ENCODE measurements at regions not wholly inside any gene's neighbourhood (a gene's known extent, or its start where the extent isn't known, plus 50 kb on each side); places are given as distances from the start of the nearest gene placed in this dataset.

GRCh38 chr12:73445658-73446324 lies 1091.8 kb upstream of the ATXN7L3B start:
- H3K27me3 ChIP-seq (ENCODE audit: insufficient read depth) = no peaks in the 10 kb centered on the region
- ATAC-seq (no peak), DNase-seq (ENCODE audit: low spot score) (no peak)
- TF ChIP-seq ETS1 (IDR thresholded peaks at IDR 0.05) = no peak
- TF ChIP-seq, protein P1, sequence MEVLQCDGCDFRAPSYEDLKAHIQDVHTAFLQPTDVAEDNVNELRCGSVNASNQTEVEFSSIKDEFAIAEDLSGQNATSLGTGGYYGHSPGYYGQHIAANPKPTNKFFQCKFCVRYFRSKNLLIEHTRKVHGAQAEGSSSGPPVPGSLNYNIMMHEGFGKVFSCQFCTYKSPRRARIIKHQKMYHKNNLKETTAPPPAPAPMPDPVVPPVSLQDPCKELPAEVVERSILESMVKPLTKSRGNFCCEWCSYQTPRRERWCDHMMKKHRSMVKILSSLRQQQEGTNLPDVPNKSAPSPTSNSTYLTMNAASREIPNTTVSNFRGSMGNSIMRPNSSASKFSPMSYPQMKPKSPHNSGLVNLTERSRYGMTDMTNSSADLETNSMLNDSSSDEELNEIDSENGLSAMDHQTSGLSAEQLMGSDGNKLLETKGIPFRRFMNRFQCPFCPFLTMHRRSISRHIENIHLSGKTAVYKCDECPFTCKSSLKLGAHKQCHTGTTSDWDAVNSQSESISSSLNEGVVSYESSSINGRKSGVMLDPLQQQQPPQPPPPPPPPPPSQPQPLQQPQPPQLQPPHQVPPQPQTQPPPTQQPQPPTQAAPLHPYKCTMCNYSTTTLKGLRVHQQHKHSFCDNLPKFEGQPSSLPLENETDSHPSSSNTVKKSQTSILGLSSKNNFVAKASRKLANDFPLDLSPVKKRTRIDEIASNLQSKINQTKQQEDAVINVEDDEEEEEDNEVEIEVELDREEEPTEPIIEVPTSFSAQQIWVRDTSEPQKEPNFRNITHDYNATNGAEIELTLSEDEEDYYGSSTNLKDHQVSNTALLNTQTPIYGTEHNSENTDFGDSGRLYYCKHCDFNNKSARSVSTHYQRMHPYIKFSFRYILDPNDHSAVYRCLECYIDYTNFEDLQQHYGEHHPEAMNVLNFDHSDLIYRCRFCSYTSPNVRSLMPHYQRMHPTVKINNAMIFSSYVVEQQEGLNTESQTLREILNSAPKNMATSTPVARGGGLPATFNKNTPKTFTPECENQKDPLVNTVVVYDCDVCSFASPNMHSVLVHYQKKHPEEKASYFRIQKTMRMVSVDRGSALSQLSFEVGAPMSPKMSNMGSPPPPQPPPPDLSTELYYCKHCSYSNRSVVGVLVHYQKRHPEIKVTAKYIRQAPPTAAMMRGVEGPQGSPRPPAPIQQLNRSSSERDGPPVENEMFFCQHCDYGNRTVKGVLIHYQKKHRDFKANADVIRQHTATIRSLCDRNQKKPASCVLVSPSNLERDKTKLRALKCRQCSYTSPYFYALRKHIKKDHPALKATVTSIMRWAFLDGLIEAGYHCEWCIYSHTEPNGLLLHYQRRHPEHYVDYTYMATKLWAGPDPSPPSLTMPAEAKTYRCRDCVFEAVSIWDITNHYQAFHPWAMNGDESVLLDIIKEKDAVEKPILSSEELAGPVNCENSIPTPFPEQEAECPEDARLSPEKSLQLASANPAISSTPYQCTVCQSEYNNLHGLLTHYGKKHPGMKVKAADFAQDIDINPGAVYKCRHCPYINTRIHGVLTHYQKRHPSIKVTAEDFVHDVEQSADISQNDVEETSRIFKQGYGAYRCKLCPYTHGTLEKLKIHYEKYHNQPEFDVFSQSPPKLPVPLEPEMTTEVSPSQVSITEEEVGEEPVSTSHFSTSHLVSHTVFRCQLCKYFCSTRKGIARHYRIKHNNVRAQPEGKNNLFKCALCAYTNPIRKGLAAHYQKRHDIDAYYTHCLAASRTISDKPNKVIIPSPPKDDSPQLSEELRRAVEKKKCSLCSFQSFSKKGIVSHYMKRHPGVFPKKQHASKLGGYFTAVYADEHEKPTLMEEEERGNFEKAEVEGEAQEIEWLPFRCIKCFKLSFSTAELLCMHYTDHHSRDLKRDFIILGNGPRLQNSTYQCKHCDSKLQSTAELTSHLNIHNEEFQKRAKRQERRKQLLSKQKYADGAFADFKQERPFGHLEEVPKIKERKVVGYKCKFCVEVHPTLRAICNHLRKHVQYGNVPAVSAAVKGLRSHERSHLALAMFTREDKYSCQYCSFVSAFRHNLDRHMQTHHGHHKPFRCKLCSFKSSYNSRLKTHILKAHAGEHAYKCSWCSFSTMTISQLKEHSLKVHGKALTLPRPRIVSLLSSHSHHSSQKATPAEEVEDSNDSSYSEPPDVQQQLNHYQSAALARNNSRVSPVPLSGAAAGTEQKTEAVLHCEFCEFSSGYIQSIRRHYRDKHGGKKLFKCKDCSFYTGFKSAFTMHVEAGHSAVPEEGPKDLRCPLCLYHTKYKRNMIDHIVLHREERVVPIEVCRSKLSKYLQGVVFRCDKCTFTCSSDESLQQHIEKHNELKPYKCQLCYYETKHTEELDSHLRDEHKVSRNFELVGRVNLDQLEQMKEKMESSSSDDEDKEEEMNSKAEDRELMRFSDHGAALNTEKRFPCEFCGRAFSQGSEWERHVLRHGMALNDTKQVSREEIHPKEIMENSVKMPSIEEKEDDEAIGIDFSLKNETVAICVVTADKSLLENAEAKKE (CRISPR knock-in tag; IDR thresholded peaks at IDR 0.05) = no peak
- TF ChIP-seq NANOG (IDR thresholded peaks at IDR 0.05; ENCODE audit: borderline replicate concordance) = no peak
- TF ChIP-seq JUNB (IDR thresholded peaks at IDR 0.05; ENCODE audit: unreplicated experiment) = no peak
- TF ChIP-seq, protein P2, sequence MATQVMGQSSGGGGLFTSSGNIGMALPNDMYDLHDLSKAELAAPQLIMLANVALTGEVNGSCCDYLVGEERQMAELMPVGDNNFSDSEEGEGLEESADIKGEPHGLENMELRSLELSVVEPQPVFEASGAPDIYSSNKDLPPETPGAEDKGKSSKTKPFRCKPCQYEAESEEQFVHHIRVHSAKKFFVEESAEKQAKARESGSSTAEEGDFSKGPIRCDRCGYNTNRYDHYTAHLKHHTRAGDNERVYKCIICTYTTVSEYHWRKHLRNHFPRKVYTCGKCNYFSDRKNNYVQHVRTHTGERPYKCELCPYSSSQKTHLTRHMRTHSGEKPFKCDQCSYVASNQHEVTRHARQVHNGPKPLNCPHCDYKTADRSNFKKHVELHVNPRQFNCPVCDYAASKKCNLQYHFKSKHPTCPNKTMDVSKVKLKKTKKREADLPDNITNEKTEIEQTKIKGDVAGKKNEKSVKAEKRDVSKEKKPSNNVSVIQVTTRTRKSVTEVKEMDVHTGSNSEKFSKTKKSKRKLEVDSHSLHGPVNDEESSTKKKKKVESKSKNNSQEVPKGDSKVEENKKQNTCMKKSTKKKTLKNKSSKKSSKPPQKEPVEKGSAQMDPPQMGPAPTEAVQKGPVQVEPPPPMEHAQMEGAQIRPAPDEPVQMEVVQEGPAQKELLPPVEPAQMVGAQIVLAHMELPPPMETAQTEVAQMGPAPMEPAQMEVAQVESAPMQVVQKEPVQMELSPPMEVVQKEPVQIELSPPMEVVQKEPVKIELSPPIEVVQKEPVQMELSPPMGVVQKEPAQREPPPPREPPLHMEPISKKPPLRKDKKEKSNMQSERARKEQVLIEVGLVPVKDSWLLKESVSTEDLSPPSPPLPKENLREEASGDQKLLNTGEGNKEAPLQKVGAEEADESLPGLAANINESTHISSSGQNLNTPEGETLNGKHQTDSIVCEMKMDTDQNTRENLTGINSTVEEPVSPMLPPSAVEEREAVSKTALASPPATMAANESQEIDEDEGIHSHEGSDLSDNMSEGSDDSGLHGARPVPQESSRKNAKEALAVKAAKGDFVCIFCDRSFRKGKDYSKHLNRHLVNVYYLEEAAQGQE (IDR thresholded peaks at IDR 0.05; ENCODE audit: unreplicated experiment) = no peak
- TF ChIP-seq STAT1 (IDR thresholded peaks at IDR 0.05; ENCODE audit: unreplicated experiment) = no peak
- no peak for TF ChIP-seq CREB1 (CRISPR knock-in tag; IDR thresholded peaks at IDR 0.05; ENCODE audit: low read depth)
- TF ChIP-seq EZH2 (IDR thresholded peaks at IDR 0.05; ENCODE audit: low read depth, unreplicated experiment) = no peak
- TF ChIP-seq, protein P3, sequence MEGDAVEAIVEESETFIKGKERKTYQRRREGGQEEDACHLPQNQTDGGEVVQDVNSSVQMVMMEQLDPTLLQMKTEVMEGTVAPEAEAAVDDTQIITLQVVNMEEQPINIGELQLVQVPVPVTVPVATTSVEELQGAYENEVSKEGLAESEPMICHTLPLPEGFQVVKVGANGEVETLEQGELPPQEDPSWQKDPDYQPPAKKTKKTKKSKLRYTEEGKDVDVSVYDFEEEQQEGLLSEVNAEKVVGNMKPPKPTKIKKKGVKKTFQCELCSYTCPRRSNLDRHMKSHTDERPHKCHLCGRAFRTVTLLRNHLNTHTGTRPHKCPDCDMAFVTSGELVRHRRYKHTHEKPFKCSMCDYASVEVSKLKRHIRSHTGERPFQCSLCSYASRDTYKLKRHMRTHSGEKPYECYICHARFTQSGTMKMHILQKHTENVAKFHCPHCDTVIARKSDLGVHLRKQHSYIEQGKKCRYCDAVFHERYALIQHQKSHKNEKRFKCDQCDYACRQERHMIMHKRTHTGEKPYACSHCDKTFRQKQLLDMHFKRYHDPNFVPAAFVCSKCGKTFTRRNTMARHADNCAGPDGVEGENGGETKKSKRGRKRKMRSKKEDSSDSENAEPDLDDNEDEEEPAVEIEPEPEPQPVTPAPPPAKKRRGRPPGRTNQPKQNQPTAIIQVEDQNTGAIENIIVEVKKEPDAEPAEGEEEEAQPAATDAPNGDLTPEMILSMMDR (conservative IDR thresholded peaks at IDR 0.05; ENCODE audit: low read depth in 2 of 2) = no peak
- TF ChIP-seq POLR2AphosphoS5 (IDR thresholded peaks at IDR 0.05; ENCODE audit: low read depth) = no peak
- TF ChIP-seq ZNF331 (CRISPR knock-in tag; IDR thresholded peaks at IDR 0.05; ENCODE audit: low read depth) = no peak
- TF ChIP-seq EZH2phosphoT487 (IDR thresholded peaks at IDR 0.05; ENCODE audit: unreplicated experiment) = no peak
- TF ChIP-seq ZNF114 (CRISPR knock-in tag; IDR thresholded peaks at IDR 0.05) = no peak
- H3K27me3 Mint-ChIP-seq (ENCODE audit: insufficient read depth, low read depth, poor library complexity) = no peaks in the 10 kb centered on the region
- H2AFZ ChIP-seq = no peak overlapping the region
- no peaks in the 10 kb centered on the region for H3F3A ChIP-seq (replicated peaks; ENCODE audit: low read depth)
- H3K9me3 Mint-ChIP-seq = no peaks in the 10 kb centered on the region
- H3K27ac Mint-ChIP-seq = no peak overlapping the region
- no peaks in the 10 kb centered on the region for H3K36me3 Mint-ChIP-seq (ENCODE audit: low read depth)
- H3K4me3 Mint-ChIP-seq = no peak overlapping the region
- no peaks in the 10 kb centered on the region for H4K20me1 ChIP-seq (replicated peaks; ENCODE audit: insufficient read depth)
- no peaks in the 10 kb centered on the region for H3K4me1 ChIP-seq (ENCODE audit: insufficient read depth)
- H3K79me2 ChIP-seq (replicated peaks; ENCODE audit: insufficient read depth) = no peaks in the 10 kb centered on the region
- H3K9me2 ChIP-seq (ENCODE audit: insufficient read depth) = no peaks in the 10 kb centered on the region
- H3K36me3 ChIP-seq (ENCODE audit: insufficient read depth) = no peaks in the 10 kb centered on the region
- H3K4me1 Mint-ChIP-seq = no peaks in the 10 kb centered on the region
- no peak overlapping the region for H3K4me3 ChIP-seq
- no peak overlapping the region for H3K27ac ChIP-seq (ENCODE audit: low read depth)
- H3K4me2 ChIP-seq = no peak overlapping the region

Data from GM23338 (cell line).